ENCODE measurements at regions not wholly inside any gene's neighbourhood (a gene's known extent, or its start where the extent isn't known, plus 50 kb on each side); places are given as distances from the start of the nearest gene placed in this dataset.
A peak's percentile ranks its signal among the peaks of the same experiment; 100 is the strongest.
"Not testable (repeated sequence)": the region's sequence is repeated elsewhere in the genome, so short reads cannot be mapped to it uniquely, and the experiment has no call there.

- no peak overlapping the region for H3K4me3 ChIP-seq (ENCODE audit: low read depth, low read length)
- TF ChIP-seq CTCF (IDR thresholded peaks at IDR 0.05; ENCODE audit: low read depth, low read length) = no peak
- in situ Hi-C loops (cut with HindIII; ENCODE audit: low sequenced_read_pairs) = no loop called here
- no peak for DNase-seq (ENCODE audit: low read depth, low spot score)
These were observed 500.1 kb downstream of the MFSD1 start for GRCh38 chr3:159301961-159302360.

GRCh38 chr3:159305017-159305416, 503.2 kb downstream of the MFSD1 start:
- no peak for DNase-seq (ENCODE audit: low read depth, low spot score)
- in situ Hi-C loops (cut with HindIII; ENCODE audit: low sequenced_read_pairs) = no loop called here
- no peak overlapping the region for H3K4me3 ChIP-seq (ENCODE audit: low read depth, low read length)
- TF ChIP-seq CTCF (IDR thresholded peaks at IDR 0.05; ENCODE audit: low read depth, low read length) = no peak

- DNase-seq (ENCODE audit: low read depth, low spot score); in situ Hi-C loops (cut with HindIII; ENCODE audit: low sequenced_read_pairs); H3K4me3 ChIP-seq (ENCODE audit: low read depth, low read length): not testable (repeated sequence)
These were observed 514.9 kb downstream of the MFSD1 start for GRCh38 chr3:159316706-159317105.

GRCh38 chr3:159319156-159319555, 517.3 kb downstream of the MFSD1 start:
- no peak for TF ChIP-seq CTCF (IDR thresholded peaks at IDR 0.05; ENCODE audit: low read depth, low read length)
- no peak overlapping the region for H3K4me3 ChIP-seq (ENCODE audit: low read depth, low read length)
- in situ Hi-C loops (cut with HindIII; ENCODE audit: low sequenced_read_pairs) = no loop called here
- no peak for DNase-seq (ENCODE audit: low read depth, low spot score)

GRCh38 chr3:159322322-159322939, 520.6 kb downstream of the MFSD1 start:
- peak; percentile 85 for TF ChIP-seq CTCF (IDR thresholded peaks at IDR 0.05; ENCODE audit: low read depth, low read length)
- DNase-seq (ENCODE audit: low read depth, low spot score) = no peak
- no peak overlapping the region for H3K4me3 ChIP-seq (ENCODE audit: low read depth, low read length)
- in situ Hi-C loops (cut with HindIII; ENCODE audit: low sequenced_read_pairs) = no loop called here

GRCh38 chr3:159323848-159324247, 522.0 kb downstream of the MFSD1 start:
- DNase-seq (ENCODE audit: low read depth, low spot score) = no peak
- TF ChIP-seq CTCF (IDR thresholded peaks at IDR 0.05; ENCODE audit: low read depth, low read length) = no peak
- in situ Hi-C loops (cut with HindIII; ENCODE audit: low sequenced_read_pairs) = no loop called here
- H3K4me3 ChIP-seq (ENCODE audit: low read depth, low read length) = no peak overlapping the region

- TF ChIP-seq CTCF (IDR thresholded peaks at IDR 0.05; ENCODE audit: low read depth, low read length) = no peak
These were observed 525.1 kb downstream of the MFSD1 start for GRCh38 chr3:159326998-159327397.

More at GRCh38 chr3:159326998-159327397, 525.1 kb downstream of the MFSD1 start:
- in situ Hi-C loops (cut with HindIII; ENCODE audit: low sequenced_read_pairs) = no loop called here
- no peak for DNase-seq (ENCODE audit: low read depth, low spot score)
- no peak overlapping the region for H3K4me3 ChIP-seq (ENCODE audit: low read depth, low read length)
